Neural progenitor cell (in vitro differentiated cells): ENCODE measurements at regions not wholly inside any gene's neighbourhood (a gene's known extent, or its start where the extent isn't known, plus 50 kb on each side); places are given as distances from the start of the nearest gene placed in this dataset.

Experiments used
- EZH2 ChIP-seq: fragments of 200-600 bp; sonication (generic); IDR thresholded peaks from 2 replicates; pipeline ENCODE4 v1.6.1; 2017; ENCODE audit warnings: antibody characterized with exemption, mild to moderate bottlenecking, moderate library complexity
- TF ChIP-seq, protein P1 (sequence below): fragments of 200-600 bp; sonication (generic); IDR thresholded peaks from 2 replicates; pipeline ENCODE4 v1.5.1; 2017; ENCODE audit warnings: antibody characterized with exemption, mild to moderate bottlenecking

DNA sequence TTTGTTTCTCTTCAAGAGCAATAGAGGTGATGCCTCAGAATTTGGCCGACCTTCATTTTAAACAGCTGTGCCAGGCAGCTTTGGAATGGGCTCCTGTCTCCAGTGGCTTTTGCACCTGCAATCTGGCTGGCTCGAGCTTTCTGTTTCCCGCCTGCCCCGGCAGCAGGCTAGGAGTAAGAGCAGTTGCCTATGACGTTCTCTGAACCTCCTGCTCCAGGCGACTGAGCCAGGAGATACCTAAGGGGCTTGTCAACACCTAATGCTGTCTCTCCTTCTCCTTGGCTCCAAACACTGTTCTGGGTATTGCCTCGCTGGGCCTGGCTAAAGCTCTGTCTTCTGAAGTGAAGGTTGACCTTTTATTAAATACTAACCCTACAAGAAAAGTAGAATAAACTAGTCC, 229.9 kb downstream of the LRRN1 start:
- TF ChIP-seq EZH2, result no peak
- TF ChIP-seq, protein P1, sequence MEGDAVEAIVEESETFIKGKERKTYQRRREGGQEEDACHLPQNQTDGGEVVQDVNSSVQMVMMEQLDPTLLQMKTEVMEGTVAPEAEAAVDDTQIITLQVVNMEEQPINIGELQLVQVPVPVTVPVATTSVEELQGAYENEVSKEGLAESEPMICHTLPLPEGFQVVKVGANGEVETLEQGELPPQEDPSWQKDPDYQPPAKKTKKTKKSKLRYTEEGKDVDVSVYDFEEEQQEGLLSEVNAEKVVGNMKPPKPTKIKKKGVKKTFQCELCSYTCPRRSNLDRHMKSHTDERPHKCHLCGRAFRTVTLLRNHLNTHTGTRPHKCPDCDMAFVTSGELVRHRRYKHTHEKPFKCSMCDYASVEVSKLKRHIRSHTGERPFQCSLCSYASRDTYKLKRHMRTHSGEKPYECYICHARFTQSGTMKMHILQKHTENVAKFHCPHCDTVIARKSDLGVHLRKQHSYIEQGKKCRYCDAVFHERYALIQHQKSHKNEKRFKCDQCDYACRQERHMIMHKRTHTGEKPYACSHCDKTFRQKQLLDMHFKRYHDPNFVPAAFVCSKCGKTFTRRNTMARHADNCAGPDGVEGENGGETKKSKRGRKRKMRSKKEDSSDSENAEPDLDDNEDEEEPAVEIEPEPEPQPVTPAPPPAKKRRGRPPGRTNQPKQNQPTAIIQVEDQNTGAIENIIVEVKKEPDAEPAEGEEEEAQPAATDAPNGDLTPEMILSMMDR, result no peak
